ENCODE measurements at regions not wholly inside any gene's neighbourhood (a gene's known extent, or its start where the extent isn't known, plus 50 kb on each side); places are given as distances from the start of the nearest gene placed in this dataset.

GRCh38 chr11:103537904-103538502, 428.8 kb downstream of the DYNC2H1 start:
- TF ChIP-seq CTCF (IDR thresholded peaks at IDR 0.05): peak; percentile 76; the same call in 1 of the 2 replicates
- no peak for TF ChIP-seq REST (IDR thresholded peaks at IDR 0.05; ENCODE audit: insufficient read depth in 1 of 2, low read depth in 2 of 2, low read length in 1 of 2)
